HG02973 (cell line): ENCODE measurements at regions not wholly inside any gene's neighbourhood (a gene's known extent, or its start where the extent isn't known, plus 50 kb on each side); places are given as distances from the start of the nearest gene placed in this dataset.

Experiments used
- ATAC-seq: cut with Tn5 transposase; IDR thresholded peaks from one replicate; pipeline ENCODE4 v1.9.1; 2021; ENCODE audit warnings: moderate library complexity; ENCODE audit not compliant: unreplicated experiment

- no peak for ATAC-seq
Measured at GRCh38 chr2:133809485-133809884, 241.2 kb upstream of the NCKAP5 start.

GRCh38 chr2:133810559-133810958, 242.3 kb upstream of the NCKAP5 start:
- no peak for ATAC-seq

- ATAC-seq, result no peak
Measured at GRCh38 chr2:133811409-133812125, 243.3 kb upstream of the NCKAP5 start.

GRCh38 chr2:133812826-133813617, 244.8 kb upstream of the NCKAP5 start:
- ATAC-seq, result no peak

- no peak for ATAC-seq
Measured at GRCh38 chr2:133814890-133815289, 246.6 kb upstream of the NCKAP5 start.

- ATAC-seq, result no peak
Measured at GRCh38 chr2:133816037-133816436, 247.8 kb upstream of the NCKAP5 start.

GRCh38 chr2:133817680-133818566, 249.7 kb upstream of the NCKAP5 start:
- no peak for ATAC-seq

- no peak for ATAC-seq
Measured at GRCh38 chr2:133818661-133819060, 250.4 kb upstream of the NCKAP5 start.

- no peak for ATAC-seq
Measured at GRCh38 chr2:133819906-133820305, 251.6 kb upstream of the NCKAP5 start.

GRCh38 chr2:133821107-133821760, 253.0 kb upstream of the NCKAP5 start:
- no peak for ATAC-seq

GRCh38 chr2:133822517-133823225, 254.4 kb upstream of the NCKAP5 start:
- no peak for ATAC-seq

- no peak for ATAC-seq
Measured at GRCh38 chr2:133823226-133823550, 254.9 kb upstream of the NCKAP5 start.

GRCh38 chr2:133824869-133825268, 256.6 kb upstream of the NCKAP5 start:
- ATAC-seq, result no peak

GRCh38 chr2:133825778-133826177, 257.5 kb upstream of the NCKAP5 start:
- no peak for ATAC-seq

- no peak for ATAC-seq
Measured at GRCh38 chr2:133828913-133829312, 260.6 kb upstream of the NCKAP5 start.

GRCh38 chr2:133829450-133830020, 261.3 kb upstream of the NCKAP5 start:
- no peak for ATAC-seq

GRCh38 chr2:133833746-133834145, 265.5 kb upstream of the NCKAP5 start:
- no peak for ATAC-seq

- no peak for ATAC-seq
Measured at GRCh38 chr2:133835821-133836619, 267.8 kb upstream of the NCKAP5 start.

- no peak for ATAC-seq
Measured at GRCh38 chr2:133836691-133837345, 268.6 kb upstream of the NCKAP5 start.
